GM12874 (cell line): ENCODE measurements at regions not wholly inside any gene's neighbourhood (a gene's known extent, or its start where the extent isn't known, plus 50 kb on each side); places are given as distances from the start of the nearest gene placed in this dataset.

Experiments used
- CTCF ChIP-seq: IDR thresholded peaks from 2 replicates; pipeline ENCODE4 v1.5.1; 2011; ENCODE audit warnings: low read depth, mild to moderate bottlenecking, control low read depth, low read length, moderate library complexity; ENCODE audit not compliant: insufficient read depth

GRCh38 chr11:112658431-112658878 lies 302.8 kb upstream of the NCAM1 start:
- TF ChIP-seq CTCF: no peak

- TF ChIP-seq CTCF: no peak
Measured at GRCh38 chr11:112661146-112661545, 300.1 kb upstream of the NCAM1 start.

GRCh38 chr11:112661571-112661970 lies 299.6 kb upstream of the NCAM1 start:
- TF ChIP-seq CTCF: no peak

DNA sequence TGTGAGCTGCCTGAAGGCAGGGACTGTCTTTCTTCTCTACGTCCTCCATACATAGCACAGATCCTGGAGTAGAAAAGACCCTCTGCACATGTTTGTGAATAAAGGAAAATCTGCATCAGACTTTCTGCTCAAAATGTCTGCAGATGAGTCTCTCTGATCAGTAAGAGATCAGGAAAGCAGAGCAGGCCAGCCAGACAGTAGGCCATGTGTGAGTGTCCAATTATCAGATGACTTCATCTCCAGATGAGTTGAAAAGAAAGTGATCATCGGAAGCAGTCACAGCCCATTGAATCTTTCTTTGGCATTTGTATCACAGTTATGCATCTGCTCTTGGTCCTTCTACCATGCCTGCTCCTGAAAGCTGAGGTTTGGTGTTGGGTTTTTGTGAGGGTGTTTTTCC lies 298.7 kb upstream of the NCAM1 start:
- no peak for TF ChIP-seq CTCF

- TF ChIP-seq CTCF: no peak
Measured at GRCh38 chr11:112663947-112664634, 297.1 kb upstream of the NCAM1 start.

GRCh38 chr11:112665291-112665690 lies 295.9 kb upstream of the NCAM1 start:
- no peak for TF ChIP-seq CTCF

DNA sequence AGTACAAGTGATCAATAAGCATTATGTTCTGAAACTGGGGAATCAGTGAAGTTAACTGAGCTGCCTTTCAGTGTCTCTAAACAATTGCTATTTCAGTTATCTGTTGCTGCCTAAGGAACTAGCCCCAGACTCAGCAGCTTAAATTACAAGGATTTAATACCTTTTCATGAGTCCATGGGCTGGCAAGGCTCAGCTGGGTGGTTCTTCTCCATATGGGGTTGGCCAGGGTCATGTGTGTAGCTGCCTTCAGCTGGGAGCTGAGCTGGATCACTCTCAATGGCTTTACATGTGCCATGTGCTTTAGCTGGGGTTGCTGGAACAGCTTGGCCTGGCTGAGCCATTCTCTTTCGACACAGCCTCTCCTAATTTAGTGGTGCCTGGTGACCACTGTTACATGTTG lies 295.0 kb upstream of the NCAM1 start:
- no peak for TF ChIP-seq CTCF
